T-helper 1 cell treated with Interleukin-12 subunit alpha and Interleukin-12 subunit beta and Interleukin-4 antibody, amounts not matched to agents 30 ng/mL and 1 ng/mL, for 36 hours (primary cell): ENCODE measurements at regions not wholly inside any gene's neighbourhood (a gene's known extent, or its start where the extent isn't known, plus 50 kb on each side); places are given as distances from the start of the nearest gene placed in this dataset.

Experiments
- intact Hi-C: fragments of 100-400 bp; cut with micrococcal nuclease; formaldehyde crosslinking; loops from one replicate; pipeline ENCODE4 v1.15.1; 2024

DNA sequence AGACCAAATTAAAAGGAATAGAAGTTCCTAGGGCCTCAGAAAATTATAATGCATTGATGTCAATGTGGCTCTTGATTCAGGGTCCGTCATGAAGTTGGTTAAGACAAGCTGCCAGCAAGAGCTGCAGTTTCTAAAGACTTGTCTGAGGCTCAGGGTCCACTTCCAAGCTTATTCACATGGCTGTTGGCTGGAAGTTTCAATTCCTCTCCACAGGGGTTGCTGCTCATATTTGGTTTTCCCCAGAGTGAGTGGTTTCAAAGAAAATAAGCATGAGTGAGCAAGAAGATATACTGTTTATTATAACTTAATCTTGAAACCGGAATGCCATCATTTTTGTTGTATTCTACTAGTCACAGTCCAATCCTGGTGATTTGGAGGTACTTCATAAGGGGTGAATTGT is 1247.4 kb downstream of the LRFN5 start:
- intact Hi-C loops: no loop called here

DNA sequence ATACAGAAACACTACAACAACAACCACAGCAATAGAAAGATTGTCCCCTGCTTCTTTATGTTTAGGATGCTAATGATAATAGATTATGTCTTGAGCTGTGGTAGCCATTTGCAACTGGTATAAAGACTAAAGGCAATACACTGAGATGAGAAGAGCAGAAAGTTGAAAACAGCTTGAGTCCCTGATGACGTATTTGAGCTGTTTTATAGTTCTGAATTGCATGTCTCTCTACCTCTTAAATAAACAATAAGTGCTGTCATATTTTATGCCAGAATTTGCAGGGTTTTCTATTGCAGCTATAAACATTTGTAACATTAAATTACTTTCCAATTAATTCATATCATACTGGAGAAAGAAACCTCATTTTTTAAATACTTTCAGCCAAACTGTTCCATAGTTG is 1242.0 kb downstream of the LRFN5 start:
- intact Hi-C loops: no loop called here

DNA sequence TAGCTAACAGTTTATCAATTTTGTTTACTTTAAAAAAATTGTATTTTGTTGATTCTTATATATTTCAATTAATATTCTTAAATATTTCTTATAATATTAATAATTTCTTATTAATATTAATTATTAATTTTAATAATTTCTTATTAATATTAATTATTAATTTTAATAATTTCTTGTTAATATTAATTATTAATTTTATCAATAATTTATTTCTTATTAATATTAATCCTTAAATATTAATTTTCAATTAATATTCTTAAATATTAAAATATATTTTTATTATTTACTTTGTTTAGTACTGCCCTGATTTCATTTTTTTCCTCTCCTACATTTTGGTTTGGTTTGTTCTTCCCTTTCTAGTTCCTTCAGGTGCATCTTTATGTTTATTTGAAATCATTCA is 1208.1 kb downstream of the LRFN5 start:
- intact Hi-C loops: no loop called here

DNA sequence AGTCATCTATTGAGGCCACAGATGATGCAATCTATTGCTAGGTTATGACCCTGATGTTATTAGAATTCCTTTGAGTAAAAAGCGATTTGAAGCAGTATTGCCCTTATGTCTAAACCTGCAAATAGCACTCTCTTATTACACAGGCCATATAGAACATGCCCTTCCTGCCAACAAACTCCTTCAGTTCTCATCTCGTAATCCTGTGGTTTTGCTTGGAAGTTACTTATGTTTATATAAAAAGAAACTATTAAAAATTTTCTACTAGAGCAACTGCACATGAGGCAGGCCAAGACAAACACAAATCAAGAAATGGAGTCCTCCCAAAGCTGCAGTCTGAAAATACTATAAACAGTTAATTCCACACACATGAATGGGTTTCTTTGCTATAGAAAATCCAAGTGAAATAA is 1200.2 kb downstream of the LRFN5 start:
- intact Hi-C loops: no loop called here

DNA sequence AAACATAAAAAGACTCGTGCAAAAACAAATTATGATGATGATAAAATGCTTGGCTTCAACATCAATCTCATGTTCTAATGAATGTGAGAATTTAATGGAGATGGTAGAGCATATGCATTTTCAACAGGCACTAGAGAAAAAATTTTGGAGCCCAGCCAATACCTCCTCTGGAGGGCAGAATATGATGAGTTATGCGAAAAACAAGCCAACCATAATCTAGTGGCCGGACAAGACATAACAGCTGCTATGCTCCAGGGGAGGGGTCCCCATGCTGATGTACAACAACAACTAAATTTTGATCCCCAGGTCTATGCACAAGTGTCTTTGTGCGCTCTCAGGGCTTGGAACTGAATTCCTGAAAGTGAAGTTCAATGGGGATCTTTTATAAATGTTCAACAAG is 1197.5 kb downstream of the LRFN5 start:
- intact Hi-C loops: no loop called here

DNA sequence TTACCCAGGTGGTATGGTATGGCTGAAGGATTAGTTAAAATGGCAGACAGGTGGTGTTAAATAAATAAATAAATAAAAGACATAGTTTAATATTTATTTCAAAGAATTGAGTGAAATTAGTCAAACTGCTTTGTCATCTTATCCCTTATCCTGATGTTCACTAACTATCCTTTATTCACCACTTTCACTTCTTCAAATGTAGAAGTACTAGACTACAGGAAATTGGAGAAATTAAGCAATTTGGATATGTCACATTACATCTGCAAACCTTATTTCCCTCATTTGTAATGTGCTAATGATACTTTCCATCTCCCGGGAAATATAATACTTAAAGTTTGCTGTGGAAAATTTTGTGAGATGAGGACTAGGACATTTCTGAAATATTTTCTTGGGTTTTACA is 1195.7 kb downstream of the LRFN5 start:
- intact Hi-C loops: no loop called here

DNA sequence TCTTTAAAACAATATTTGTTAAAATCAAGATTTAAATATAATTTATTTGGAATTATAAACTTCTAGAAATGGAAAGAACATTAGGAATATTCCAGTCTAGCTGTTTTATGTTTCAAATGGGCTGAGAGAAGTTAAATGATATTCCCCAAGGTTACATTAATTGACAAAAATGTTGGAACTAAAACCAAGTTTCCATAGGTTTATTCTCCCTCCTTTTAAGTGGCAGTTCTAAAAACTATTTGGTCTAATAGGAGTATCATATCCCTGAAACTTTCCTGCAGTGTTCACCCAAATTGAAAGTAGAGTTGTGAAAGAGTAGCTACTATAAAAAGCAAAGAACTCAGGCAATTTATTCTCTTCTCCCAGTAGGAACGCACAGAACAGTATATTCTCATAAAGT is 1185.5 kb downstream of the LRFN5 start:
- intact Hi-C loops: no loop called here

DNA sequence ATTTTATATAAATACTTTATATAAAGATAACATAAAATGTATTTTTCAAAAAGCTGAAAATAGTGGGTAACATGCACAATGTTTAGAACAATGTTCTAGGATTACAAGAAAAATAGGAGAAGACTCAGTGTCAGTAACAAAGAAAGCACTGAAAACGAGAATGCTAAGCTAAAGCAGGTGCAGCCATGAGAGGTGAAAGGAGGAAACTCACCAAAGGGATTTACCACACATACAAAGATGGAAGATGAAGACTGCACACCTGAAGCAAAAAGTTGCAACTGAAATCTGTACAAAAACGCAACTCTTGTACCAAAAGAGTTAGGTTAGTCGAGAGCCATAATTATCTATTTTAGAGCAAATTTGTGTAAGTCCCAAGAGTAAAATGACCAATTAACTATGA is 1176.1 kb downstream of the LRFN5 start:
- intact Hi-C loops: no loop called here

DNA sequence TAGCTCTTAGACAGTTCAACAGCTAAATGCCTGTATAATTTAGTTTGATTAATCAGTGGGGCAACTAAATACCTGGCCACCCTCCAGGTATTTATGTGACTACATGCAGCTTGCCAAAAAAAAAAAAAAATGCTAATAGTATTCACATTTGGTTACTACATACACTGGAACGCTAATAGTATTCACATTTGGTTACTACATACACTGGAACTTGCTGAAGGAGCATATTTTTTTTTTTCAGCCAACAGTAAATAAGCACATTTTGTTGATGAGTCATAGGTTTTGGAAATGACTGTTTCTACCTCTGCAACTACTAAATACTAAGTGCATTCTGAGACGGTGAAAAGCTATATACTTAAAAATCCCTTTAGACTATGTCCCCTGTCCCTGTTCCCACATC is 1172.3 kb downstream of the LRFN5 start:
- intact Hi-C loops: no loop called here

DNA sequence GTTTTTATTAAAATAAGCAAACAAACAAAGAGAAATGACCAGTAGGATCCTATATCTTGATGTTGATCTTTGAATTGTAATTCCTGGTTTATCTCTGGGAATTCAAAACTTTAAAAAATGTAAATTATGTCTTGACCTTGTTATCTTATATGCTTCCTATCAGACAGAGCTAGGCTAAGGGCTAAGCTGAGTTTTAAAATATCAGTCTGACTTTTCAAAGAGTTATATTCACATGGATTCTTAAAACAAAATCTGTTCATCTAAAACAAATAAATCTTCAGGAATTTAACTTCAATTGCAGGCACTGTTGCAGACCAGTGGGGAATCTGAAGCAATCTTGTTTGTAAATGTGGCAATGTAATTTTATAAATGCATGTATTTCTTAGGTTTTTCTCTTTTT is 1144.1 kb downstream of the LRFN5 start:
- intact Hi-C loops: no loop called here

DNA sequence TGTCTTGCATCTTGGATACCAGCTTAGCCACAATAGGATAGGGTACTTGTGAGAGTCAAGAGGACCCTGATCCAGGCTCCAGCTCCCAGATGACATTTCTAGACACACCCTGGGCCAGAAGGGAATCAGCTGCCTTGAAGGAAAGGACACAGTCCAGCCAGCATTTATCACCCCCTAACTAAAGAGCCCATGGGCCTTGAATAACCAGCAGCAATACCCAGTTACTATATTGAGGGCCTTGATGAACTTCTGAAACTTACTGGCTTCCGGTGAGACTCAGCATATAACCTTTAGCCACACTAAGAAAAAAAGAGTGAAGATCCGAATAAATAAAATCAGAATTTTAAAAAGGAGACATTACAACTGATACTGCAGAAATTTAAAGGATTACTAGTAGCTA is 1135.4 kb downstream of the LRFN5 start:
- intact Hi-C loops: no loop called here

DNA sequence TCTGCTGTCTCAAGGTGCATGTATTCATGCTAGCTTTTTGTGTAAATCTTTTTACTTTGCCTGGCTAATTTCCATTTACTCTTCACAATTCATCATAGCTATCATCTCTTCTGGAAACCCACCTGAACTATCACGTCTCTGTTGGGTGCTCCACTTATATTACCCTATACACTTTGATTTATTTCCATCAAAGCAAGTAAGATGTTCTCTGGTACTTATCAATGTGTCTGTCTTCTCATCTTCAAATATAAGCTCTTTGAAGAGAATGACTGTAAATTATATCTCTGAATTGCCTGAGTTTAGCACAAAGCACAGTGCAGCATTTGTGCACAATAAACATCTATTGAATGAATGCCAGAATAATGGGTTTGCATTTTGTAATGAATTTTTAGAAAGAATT is 1129.7 kb downstream of the LRFN5 start:
- intact Hi-C loops: no loop called here

DNA sequence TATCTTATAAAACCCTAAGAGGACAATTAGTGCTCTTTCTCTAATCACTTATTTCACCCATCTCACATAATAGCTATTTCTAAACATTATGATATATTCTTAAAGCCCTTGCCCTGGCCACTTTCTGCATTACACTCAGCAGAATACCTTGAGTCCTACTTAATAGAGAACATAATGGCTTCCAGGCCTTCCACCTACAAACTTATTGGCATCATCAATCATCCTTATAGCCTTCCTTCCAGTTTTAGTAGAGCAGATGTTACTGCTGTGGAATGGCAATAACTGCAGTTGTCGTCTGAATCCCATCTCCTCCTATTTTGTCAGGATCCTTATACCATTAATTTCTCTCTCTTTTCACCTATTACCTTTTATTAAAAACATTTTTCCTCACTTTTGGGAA is 1127.4 kb downstream of the LRFN5 start:
- intact Hi-C loops: no loop called here

DNA sequence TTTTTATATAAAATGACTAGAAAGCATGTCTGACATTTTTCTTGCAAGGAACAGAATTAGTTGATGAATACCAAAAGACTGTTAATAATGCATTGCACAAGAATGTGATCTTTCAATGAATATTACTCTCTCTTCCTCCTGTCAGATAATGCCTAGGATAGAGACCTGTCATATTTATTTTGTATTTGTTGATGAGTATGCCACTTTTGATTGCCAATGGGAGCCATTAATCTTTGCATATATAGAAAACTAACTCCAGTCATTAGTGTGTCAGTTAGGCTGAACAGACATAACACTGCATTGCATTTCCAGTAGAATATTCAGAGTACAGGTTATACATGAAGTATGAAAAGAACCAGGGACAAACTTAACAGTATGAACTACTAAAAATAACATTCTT is 1125.3 kb downstream of the LRFN5 start:
- intact Hi-C loops: no loop called here

DNA sequence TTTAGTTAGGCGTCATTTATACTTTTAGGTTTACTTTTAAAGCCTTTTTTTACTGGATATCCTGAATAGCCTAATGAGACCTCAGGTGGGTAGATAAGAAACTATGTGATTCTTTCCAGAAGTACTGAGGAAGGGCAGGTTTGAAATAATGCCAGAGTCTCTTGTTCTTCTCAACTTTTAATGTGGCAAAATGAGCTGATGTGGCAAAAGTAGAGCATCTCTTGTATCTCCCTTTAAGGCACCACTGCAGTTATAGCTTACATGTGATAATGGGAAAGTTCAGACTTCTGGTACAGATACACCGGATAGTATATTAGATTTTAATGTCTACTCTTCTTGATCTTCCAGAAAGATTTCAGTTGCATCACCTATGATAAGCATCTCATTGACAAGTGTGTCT is 1124.8 kb downstream of the LRFN5 start:
- intact Hi-C loops: no loop called here

DNA sequence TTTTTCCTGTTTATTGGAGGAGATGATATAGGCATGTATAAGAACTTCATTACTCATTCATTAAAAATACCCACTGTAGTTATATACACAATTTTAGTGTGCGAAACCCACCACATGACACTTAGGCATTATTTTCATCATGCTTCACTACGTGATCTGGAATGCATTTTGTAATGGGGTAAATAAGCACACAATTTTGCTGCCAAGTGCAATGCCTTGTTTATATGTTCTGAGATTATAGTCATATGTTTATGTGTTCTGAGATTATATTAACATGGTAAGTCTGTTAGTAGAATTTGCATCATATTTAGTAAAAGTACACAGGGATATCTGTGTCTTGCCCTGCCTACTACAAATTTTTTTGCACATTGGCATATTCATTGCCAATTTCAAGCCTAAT is 1123.0 kb downstream of the LRFN5 start:
- intact Hi-C loops: no loop called here

DNA sequence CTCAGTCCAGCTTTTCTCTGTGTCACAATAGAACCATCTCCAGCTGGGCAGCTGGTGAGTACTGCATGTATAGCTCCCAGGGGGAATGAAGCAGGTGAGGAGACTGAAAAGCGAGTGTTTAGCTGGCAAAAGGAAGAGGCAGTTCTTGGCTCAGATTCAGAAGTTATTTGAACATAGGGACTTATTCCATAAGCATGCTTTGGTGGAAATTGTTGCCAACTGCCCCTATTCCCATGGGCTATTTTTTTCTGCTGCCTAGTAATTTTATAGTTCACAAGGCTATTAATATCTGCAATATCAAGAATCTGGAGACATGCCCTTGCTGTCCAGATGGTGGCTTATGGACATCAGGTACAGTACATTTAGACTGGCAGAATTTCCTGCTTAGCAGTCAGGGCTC is 1112.7 kb downstream of the LRFN5 start:
- intact Hi-C loops: no loop called here

DNA sequence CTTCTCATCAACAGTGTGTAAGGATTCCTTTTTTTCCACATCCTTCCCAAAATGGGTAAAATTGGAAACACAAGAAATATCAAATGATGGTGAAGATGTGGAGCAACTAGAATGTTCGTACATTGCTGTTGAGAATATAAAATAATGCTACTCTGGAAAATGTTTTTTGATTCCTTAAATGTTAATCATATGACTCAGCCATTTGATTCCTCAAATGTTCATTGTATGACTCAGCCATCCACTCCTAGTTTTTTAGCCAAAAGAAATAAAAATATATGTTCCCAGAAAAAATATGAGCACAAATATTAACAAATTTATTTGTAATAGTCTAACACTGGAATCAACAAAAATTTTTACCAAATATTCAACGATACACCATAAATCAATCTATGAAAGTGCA is 1108.6 kb downstream of the LRFN5 start:
- intact Hi-C loops: no loop called here

DNA sequence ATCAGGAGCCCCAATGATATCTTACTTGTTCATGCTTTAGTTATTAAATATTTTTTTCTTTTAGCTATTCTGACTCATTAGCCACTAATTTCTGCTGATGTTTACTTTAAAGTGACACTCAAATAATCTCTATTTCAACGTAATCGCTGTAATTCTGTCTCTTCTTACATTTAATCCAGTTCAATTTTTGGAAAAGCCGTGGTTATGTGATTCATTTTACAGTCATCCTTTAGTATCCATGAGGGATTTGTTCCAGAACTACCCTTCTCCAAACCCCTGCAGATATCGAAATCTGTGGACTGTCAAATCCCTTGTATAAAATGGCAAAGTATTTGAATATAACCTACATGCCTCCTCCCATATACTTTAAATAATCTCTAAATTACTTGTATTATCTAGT is 1103.4 kb downstream of the LRFN5 start:
- intact Hi-C loops: no loop called here

DNA sequence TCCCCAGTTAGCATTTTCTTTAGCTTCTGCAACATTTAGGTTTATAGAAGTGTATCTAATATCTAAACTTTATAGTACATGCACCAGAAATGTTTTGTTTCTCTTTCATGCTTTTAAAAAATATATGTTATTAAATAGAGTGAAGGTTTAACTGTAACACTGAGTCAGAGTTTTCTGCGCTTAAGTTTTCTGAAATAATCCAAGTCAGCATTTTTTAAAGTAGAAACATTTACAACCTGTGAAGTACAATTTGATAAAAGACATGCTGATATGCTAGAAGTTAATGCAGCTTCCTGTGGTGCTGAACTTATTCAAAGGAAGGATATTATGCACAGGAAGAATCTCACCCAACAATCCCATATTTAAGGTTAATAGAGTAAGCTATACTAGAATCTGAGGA is 1096.8 kb downstream of the LRFN5 start:
- intact Hi-C loops: no loop called here

DNA sequence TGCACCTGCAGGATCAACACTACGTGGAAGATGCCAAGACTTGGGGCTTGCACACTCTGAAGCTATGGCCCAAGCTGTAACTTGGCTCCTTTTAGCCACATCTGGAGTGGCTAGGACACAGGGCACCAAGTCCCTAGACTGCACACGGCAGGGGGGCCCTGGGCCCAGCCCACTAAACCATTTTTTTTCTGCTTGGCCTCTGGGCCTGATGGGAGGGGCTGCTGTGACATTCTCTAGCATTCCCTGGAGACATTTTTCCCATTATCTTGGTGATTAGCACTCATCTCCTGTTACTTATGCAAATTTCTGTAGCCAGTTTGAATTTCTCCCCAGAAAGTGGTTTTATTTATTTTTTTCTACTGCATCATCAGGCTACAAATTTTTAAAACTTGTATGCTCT is 1080.7 kb downstream of the LRFN5 start:
- intact Hi-C loops: no loop called here

DNA sequence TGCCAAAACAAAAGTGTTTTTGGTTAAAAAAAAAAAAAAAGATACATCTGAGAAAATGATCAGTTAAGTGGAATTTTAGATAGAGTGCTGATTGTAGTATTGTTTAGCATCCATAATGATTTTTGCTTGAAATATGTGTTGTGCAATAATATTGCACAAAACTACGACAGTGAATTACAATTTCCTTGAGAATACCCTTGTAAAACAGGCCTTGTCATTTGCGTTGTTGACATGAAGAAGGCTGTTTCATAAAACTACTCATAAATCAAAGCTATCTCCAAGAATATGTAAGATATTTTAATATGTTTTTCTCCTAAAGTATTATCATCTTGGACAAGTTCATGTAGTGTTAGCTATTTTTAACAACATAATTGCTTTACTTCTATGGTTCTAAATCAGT is 1077.0 kb downstream of the LRFN5 start:
- intact Hi-C loops: no loop called here

DNA sequence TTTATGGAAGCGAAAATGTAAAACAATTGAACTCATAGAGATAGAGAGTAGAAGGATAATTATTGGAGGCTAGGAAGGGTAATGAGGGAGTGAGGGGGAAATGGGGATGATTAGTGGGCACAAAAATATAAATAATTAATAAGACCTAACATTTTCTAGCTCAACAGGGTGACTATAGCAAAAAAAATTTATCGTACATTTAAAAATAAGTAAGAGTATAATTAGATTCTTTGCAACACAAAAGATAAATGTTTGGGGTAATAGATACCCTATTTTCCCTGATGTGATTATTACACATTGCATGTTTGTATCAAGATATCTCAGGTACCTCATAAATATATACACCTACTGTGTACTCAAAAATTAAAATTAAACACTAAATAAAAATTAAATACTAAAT is 1070.0 kb downstream of the LRFN5 start:
- intact Hi-C loops: no loop called here

DNA sequence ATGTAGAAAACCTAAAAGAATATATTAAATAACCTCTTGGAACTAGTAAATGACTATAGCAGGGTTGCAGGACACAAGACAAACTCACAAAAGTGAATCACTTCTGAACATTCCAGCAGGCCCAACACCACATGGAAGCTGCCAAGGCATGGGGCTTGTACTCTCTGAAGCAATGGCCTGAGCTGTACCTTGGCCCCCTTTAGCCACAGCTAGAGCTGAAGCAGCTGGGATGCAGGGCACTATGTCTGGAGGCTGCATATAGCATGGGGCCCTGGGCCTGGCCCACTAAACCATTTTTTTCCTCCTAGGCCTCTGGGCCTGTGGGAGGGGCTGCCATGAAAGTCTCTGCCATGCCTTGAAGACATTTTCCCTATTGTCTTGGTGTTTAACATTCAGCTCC is 1067.3 kb downstream of the LRFN5 start:
- intact Hi-C loops: no loop called here

DNA sequence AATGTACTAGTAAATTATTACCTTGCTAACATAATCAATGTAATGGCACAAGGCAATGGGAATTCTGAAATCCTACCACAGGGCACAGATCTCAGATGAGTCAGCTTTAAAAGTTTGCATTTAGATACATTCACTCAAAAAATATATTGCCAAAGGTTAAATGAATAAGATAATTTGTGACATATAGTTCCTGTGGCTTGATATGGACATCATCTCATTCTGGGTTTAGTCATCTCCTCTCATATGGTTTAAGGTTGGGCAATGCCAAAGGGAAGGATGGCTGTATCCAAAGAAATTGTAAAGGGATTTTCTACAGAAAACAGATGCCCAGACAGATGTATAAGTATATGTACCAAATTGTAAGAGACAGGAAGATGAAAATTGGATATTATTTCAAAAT is 1065.0 kb downstream of the LRFN5 start:
- intact Hi-C loops: no loop called here
